ENCODE measurements at regions not wholly inside any gene's neighbourhood (a gene's known extent, or its start where the extent isn't known, plus 50 kb on each side); places are given as distances from the start of the nearest gene placed in this dataset.
"Not testable (repeated sequence)": the region's sequence is repeated elsewhere in the genome, so short reads cannot be mapped to it uniquely, and the experiment has no call there.

- no peak overlapping the region for H3K9ac ChIP-seq (replicated peaks; ENCODE audit: extremely low read depth, insufficient read depth, low read length)
- no TSS peak for BruUV-seq (replicated peaks)
- H3K4me3 ChIP-seq (replicated peaks in 1 of 3; ENCODE audit: insufficient read depth in 1 of 3, low read depth in 1 of 3, low read length in 3 of 3) = no peak overlapping the region
- intact Hi-C loops (cut with micrococcal nuclease) (no loop called here), dilution Hi-C loops (cut with MboI; ENCODE audit: extremely low pct_ligation_motif_present, low sequenced_read_pairs) (no loop called here)
- CTCF ChIA-PET = interaction anchor here (1.2 kb wide), 1 partner anchor 10 kb away, joined by 3 read pairs; no protein-coding TSS in a partner anchor
- no peaks in the 10 kb centered on the region for H4K20me1 ChIP-seq (replicated peaks; ENCODE audit: control insufficient read depth, extremely low read depth, insufficient read depth, low read length)
- H3K36me3 ChIP-seq (ENCODE audit: control insufficient read depth in 2 of 2, extremely low read depth in 1 of 2, insufficient read depth in 2 of 2, low read length in 2 of 2) = no peaks in the 10 kb centered on the region
- POLR2A ChIA-PET = no interaction called here
- TF ChIP-seq GATA2 (IDR thresholded peaks at IDR 0.05; ENCODE audit: insufficient read depth, insufficient read length, low read depth, low read length) (no peak), MAX (IDR thresholded peaks at IDR 0.05; ENCODE audit: insufficient read depth, insufficient read length) (no peak), MYC (IDR thresholded peaks at IDR 0.05; ENCODE audit: low read depth, low read length) (no peak), FOS (IDR thresholded peaks at IDR 0.05; ENCODE audit: borderline replicate concordance, insufficient read depth, low read length) (no peak)
- no peaks in the 10 kb centered on the region for H3K79me2 ChIP-seq (ENCODE audit: control insufficient read depth, insufficient read depth, low read length)
- no peak for DNase-seq (ENCODE audit: low read depth, low spot score)
- H2AFZ ChIP-seq (ENCODE audit: low read depth, low read length) = no peak overlapping the region
- no peak overlapping the region for H3K4me2 ChIP-seq (ENCODE audit: insufficient read depth, low read length)
- no peaks in the 10 kb centered on the region for H3K9me1 ChIP-seq (replicated peaks; ENCODE audit: control insufficient read depth, extremely low read depth, insufficient read depth, low read length)
- no peak for FAIRE-seq
- peaks cover 0 to 2% of the 10 kb centered on the region in 2 experiments for H3K27me3 ChIP-seq (ENCODE audit: control insufficient read depth in 2 of 2, insufficient read depth in 2 of 2, low read length in 2 of 2)
- no peak overlapping the region for H3K27ac ChIP-seq (ENCODE audit: insufficient read depth, low read depth, low read length)
- H3K4me1 ChIP-seq (ENCODE audit: control insufficient read depth, extremely low read depth, insufficient read depth, low read length) = no peaks in the 10 kb centered on the region
- no peaks in the 10 kb centered on the region for H3K9me3 ChIP-seq (replicated peaks; ENCODE audit: control insufficient read depth, insufficient read depth, low read length)
These were observed 591.7 kb downstream of the CSNK1G3 start for GRCh38 chr5:124103671-124104070.

GRCh38 chr5:124103056-124103455, 591.1 kb downstream of the CSNK1G3 start:
- H3K4me1 ChIP-seq (ENCODE audit: control insufficient read depth, extremely low read depth, insufficient read depth, low read length); H3K36me3 ChIP-seq (ENCODE audit: control insufficient read depth in 2 of 2, extremely low read depth in 1 of 2, insufficient read depth in 2 of 2, low read length in 2 of 2); intact Hi-C loops (cut with micrococcal nuclease); dilution Hi-C loops (cut with MboI; ENCODE audit: extremely low pct_ligation_motif_present, low sequenced_read_pairs); H3K9ac ChIP-seq (replicated peaks; ENCODE audit: extremely low read depth, insufficient read depth, low read length); H3K27ac ChIP-seq (ENCODE audit: insufficient read depth, low read depth, low read length); H3K9me1 ChIP-seq (replicated peaks; ENCODE audit: control insufficient read depth, extremely low read depth, insufficient read depth, low read length); H3K4me3 ChIP-seq (replicated peaks in 1 of 3; ENCODE audit: insufficient read depth in 1 of 3, low read depth in 1 of 3, low read length in 3 of 3); H2AFZ ChIP-seq (ENCODE audit: low read depth, low read length); DNase-seq (ENCODE audit: low read depth, low spot score); H3K9me3 ChIP-seq (replicated peaks; ENCODE audit: control insufficient read depth, insufficient read depth, low read length); CTCF ChIA-PET; H3K4me2 ChIP-seq (ENCODE audit: insufficient read depth, low read length); BruUV-seq (replicated peaks); H3K27me3 ChIP-seq (ENCODE audit: control insufficient read depth in 2 of 2, insufficient read depth in 2 of 2, low read length in 2 of 2); H3K79me2 ChIP-seq (ENCODE audit: control insufficient read depth, insufficient read depth, low read length); POLR2A ChIA-PET; FAIRE-seq; H4K20me1 ChIP-seq (replicated peaks; ENCODE audit: control insufficient read depth, extremely low read depth, insufficient read depth, low read length): not testable (repeated sequence)

Data from endothelial cell of umbilical vein (primary cell).